HEK293 (cell line): ENCODE measurements at regions not wholly inside any gene's neighbourhood (a gene's known extent, or its start where the extent isn't known, plus 50 kb on each side); places are given as distances from the start of the nearest gene placed in this dataset.

Experiments used
- ZBTB48 ChIP-seq: fragments of 450-650 bp; formaldehyde crosslinking; IDR thresholded peaks from 2 replicates; pipeline ENCODE4 v1.5.1; 2016; ENCODE audit warnings: missing biosample characterization, missing genetic modification characterization
- ZNF274 ChIP-seq, 2 experiments: fragments of 200-500 bp in 1 of 2; fragments of 450-650 bp in 1 of 2; sonication (Bioruptor generic) in 1 of 2; formaldehyde crosslinking in 1 of 2; IDR thresholded peaks; 2 replicates each; pipeline versions ENCODE4 v1.5.1 to v1.6.1; 2014 to 2016; ENCODE audit warnings: borderline replicate concordance in 1 of 2, inconsistent platforms in 1 of 2, low read length in 1 of 2, missing biosample characterization in 1 of 2, missing genetic modification characterization in 1 of 2
- ZNF677 ChIP-seq: fragments of 450-650 bp; IDR thresholded peaks from 2 replicates; pipeline ENCODE4 v1.5.0; 2018; ENCODE audit warnings: missing biosample characterization, mild to moderate bottlenecking, missing genetic modification characterization, moderate library complexity
- TF ChIP-seq, protein P1 (sequence below): fragments of 450-650 bp; formaldehyde crosslinking; IDR thresholded peaks from 2 replicates; pipeline ENCODE4 v1.5.1; 2016; ENCODE audit warnings: missing biosample characterization, missing genetic modification characterization

GRCh38 chr12:13581031-13581430 lies 384.5 kb downstream of the EMP1 start:
- TF ChIP-seq ZNF274 (IDR thresholded peaks at IDR 0.05; ENCODE audit: low read length) (no peak), ZNF274 (tag by site-specific recombination; IDR thresholded peaks at IDR 0.05; ENCODE audit: borderline replicate concordance) (no peak), ZBTB48 (tag by site-specific recombination) (no peak), ZNF677 (tag by site-specific recombination) (no peak)
- TF ChIP-seq, protein P1, sequence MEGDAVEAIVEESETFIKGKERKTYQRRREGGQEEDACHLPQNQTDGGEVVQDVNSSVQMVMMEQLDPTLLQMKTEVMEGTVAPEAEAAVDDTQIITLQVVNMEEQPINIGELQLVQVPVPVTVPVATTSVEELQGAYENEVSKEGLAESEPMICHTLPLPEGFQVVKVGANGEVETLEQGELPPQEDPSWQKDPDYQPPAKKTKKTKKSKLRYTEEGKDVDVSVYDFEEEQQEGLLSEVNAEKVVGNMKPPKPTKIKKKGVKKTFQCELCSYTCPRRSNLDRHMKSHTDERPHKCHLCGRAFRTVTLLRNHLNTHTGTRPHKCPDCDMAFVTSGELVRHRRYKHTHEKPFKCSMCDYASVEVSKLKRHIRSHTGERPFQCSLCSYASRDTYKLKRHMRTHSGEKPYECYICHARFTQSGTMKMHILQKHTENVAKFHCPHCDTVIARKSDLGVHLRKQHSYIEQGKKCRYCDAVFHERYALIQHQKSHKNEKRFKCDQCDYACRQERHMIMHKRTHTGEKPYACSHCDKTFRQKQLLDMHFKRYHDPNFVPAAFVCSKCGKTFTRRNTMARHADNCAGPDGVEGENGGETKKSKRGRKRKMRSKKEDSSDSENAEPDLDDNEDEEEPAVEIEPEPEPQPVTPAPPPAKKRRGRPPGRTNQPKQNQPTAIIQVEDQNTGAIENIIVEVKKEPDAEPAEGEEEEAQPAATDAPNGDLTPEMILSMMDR (tag by site-specific recombination), result no peak
